GM19240 (cell line): ENCODE measurements at regions not wholly inside any gene's neighbourhood (a gene's known extent, or its start where the extent isn't known, plus 50 kb on each side); places are given as distances from the start of the nearest gene placed in this dataset.
"Not testable (repeated sequence)": the region's sequence is repeated elsewhere in the genome, so short reads cannot be mapped to it uniquely, and the experiment has no call there.

Experiments
- DNase-seq: peaks from one replicate; pipeline ENCODE4 v3.0.0; 2011; ENCODE audit warnings: low spot score; ENCODE audit not compliant: insufficient read length

DNA sequence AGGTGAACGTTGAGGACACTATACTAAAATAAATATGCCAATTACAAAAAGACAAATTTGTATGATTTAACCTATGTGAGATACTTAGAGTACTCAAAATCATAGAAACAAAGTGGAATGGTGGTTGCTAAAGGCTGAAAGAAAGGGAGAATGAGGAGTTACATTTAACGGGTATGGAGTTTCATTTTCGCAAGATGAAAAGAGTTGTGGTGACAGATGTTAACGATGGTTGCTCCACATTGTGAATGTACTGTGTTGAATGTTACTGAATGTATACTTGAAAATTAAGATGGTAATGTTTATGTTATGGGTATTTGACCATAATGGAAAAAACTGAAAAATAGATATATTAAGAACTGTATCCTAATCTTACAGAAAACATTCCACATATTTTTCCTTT is 51.3 kb upstream of the MOCS2 start:
- no peak for DNase-seq

GRCh38 chr5:53161876-53162275 is 52.3 kb upstream of the MOCS2 start:
- DNase-seq = no peak

DNA sequence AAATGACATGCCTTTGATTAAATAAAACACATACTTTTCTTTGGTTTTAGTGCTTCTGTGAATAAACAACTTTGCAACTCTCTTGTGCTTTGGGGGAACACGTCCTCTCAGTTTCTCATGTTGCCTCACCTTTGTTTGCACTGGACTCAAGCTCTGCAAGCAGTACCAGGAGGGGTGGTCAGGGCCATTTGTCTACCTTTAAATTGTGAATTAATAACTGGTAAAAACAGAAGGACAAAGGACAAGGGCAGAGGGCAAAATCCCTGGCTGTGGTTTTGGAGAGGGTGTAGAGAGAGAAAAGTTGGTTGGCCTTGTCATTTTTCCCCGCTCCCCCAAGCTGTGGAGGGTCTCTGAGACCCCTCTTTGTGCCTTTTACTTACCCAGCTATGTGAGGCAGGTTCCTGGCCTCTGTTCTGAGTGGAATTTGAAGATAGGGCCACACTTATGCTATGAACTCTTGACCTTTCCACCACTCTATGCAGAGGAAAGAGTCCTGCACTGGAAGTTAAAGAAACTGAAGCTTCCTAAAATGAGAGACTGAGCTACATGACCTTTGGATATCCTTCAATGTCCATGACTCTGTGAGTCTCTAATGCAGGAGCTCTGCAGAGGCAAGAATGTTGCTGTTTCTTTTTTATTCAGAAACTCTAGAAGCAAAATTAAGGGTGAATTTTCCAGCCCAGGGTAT is 55.1 kb upstream of the MOCS2 start:
- DNase-seq = no peak

- no peak for DNase-seq
Observed at GRCh38 chr5:53165431-53166182, 56.0 kb upstream of the MOCS2 start.

DNA sequence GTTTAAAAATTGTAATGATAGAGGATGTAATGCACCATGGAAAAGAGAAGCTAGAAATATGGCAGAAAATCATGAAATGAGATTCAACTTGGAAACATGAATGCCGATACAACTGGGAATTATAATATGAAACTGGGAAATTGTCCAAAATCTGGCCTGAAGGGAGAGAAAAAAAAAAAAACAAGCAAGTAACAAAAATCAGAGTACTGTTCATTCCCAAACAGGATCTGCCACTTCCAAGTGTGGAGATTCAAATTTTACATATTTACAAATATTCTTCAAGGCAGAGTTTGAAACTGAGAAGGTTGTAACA is 56.6 kb upstream of the MOCS2 start:
- no peak for DNase-seq

- DNase-seq = no peak
Observed at GRCh38 chr5:53167836-53168235, 58.3 kb upstream of the MOCS2 start.

DNA sequence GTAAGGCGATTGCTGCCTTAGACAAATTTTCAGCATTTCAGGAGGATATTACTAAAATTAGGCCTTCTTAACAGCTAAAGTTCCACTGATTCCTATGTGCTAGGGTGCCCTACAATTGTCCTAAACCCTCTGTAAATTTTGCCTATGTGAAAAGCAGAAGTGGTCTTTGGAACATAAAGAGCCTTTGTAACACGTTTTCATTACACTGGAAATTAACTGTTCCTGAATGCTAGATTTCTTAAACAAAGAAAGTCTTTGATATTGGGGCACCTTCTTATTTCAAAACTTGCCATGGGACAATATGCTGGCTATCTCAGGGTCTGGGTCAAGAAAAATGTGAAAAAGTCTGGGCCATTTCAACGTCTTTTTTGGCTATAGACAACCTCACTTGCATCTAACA is 60.4 kb upstream of the MOCS2 start:
- no peak for DNase-seq

DNA sequence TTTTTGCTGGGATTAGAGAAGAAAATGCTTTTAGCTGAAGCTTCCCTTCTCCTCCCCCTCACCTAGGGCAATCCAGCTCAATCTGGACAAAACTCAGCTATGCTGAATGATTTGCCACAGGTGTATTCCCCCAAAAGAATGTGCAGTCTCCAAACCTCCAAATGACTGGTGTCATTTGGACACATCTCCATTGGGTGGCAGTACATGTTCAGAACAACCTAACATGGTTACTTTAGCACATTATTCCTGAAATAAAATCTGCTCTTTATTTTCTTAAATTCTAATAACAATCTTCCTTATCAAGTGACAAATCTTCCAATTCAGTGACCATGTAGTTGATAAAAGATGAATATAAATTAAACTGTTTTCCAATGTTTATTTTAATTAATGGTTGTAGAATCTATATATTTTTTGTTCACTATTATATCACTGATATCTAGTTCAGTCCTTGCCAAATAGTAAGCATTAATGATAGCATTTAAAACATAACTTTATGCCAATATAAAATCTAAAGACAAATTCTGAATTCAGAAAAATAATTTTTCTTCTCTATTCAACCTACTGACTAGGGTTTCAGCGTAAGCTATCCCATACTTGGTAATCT is 61.3 kb upstream of the MOCS2 start:
- no peak for DNase-seq

DNA sequence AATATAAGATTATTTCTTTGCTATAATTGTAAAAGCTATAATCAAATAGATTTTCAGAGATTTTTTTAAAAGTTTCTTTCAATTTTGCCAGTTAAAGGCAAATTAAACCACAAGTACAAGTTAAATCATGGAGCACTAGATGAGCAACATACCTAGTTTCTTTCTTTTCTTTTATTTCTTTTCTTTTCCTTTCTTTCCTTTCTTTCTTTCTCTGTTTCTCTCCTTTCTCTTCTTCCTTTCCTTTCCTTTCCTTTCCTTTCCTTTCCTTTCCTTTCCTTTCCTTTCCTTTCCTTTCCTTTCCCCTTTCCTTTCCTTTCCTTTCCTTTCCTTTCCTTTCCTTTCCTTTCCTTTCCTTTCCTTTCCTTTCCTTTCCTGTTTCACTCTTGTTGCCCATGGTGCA is 62.5 kb upstream of the MOCS2 start:
- not testable (repeated sequence) for DNase-seq

GRCh38 chr5:53172630-53173029 is 63.1 kb upstream of the MOCS2 start:
- no peak for DNase-seq

DNA sequence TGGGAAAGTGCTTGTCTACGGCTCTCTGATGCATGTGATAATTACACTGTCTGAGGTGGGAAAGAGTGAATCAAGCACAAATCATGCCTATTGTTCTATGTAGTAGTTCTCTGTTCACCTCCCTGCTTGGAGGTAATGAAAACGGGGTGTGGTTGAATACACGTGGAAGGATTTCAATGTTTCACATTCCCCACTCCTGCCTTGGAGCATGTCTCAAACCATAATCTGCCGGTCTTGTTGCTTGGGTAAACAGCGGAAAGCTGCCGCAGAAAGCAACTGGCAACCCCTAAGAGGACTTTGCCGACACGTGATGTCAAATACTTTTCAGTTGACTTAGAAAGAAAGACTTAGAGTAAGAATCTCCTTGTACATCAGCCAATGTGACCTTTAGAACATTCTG is 63.5 kb upstream of the MOCS2 start:
- no peak for DNase-seq

GRCh38 chr5:53178830-53179229 is 69.3 kb upstream of the MOCS2 start:
- DNase-seq = no peak

DNA sequence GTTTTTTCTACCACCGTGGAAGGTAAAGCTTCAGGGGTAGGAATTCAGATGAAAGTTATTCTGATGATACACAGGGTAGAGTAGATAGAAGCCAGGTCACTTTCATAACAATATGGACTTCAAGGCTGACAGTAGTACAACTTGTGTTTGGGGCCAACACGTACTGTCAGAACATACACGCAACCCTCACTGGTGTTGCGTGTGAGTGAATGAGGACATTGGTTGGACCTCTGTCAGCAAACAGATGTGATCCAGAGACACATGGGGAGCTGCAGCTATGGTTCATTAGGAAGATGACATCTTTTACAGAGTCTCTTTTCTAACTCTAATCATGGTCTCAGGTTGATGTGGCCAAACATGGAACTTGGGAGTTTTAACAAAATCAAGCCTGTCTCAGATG is 70.1 kb upstream of the MOCS2 start:
- DNase-seq = no peak

GRCh38 chr5:53180538-53180937 is 71.0 kb upstream of the MOCS2 start:
- DNase-seq = no peak

DNA sequence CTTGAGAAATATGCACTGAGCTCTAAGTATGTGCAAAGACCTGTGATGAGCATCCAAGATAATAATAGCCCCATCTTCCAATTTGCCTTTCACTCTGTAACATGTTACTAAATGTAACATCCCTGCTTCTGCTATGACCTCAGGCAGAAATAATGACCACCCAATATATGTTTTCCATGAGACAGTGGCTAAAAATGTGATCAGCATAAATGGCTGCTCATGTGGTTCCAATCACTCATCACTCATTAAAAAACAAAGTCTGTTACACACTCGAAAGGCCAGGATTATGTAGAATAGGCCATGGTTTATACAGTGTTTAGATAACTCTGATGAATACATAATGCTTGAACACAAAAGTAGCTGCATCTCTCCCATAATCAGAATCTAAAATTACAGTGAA is 71.4 kb upstream of the MOCS2 start:
- DNase-seq = no peak

DNA sequence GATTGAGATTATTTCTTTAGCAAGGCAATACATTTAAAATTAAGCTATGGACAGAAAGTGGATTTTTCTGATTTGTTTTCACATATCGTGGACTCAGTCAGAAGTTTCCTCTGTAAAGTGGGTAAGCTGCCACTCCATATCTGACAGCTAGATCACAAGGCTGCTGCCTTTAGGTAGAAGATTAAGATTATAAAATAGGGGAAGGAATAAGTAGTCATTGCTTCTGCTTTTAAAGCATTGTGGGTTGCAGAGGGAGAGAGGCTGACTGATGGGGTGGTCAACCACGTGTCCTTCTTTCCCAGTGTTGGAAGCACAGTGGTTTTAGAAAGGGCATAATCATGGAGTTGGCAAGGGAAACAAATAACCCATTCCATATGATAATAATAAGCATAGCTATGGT is 74.3 kb upstream of the MOCS2 start:
- DNase-seq = no peak

GRCh38 chr5:53191548-53192165 is 82.1 kb upstream of the MOCS2 start:
- DNase-seq = no peak

GRCh38 chr5:53194086-53194485 is 84.5 kb upstream of the MOCS2 start:
- no peak for DNase-seq

GRCh38 chr5:53199882-53200281 is 90.3 kb upstream of the MOCS2 start:
- no peak for DNase-seq

DNA sequence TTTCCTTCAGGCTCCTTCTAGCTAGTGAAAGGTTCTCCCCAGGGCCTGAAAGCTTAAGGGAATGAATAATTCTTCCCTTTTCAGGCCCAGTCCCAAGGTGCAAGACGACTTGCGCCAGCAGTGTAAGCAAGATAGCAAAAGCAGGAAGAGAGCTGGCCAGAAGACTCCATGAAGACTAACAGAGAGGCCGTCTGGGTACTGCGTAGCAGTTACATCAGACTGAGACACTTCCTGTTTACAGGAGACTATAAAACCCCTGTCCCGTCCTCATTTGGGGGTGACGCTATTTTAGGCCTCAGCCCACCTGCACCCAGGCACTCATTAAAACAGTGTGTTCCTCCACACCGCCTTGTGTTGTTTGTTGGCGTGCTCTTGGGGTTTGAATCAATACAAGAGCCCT is 90.7 kb upstream of the MOCS2 start:
- DNase-seq = no peak

- no peak for DNase-seq
Observed at GRCh38 chr5:53201746-53202145, 92.2 kb upstream of the MOCS2 start.

- DNase-seq = no peak
Observed at GRCh38 chr5:53206562-53206961, 97.0 kb upstream of the MOCS2 start.

- no peak for DNase-seq
Observed at GRCh38 chr5:53211799-53212198, 102.2 kb upstream of the MOCS2 start.
